Mesenchymal stem cell (in vitro differentiated cells and primary cell): ENCODE measurements at regions not wholly inside any gene's neighbourhood (a gene's known extent, or its start where the extent isn't known, plus 50 kb on each side); places are given as distances from the start of the nearest gene placed in this dataset.
A peak's percentile ranks its signal among the peaks of the same experiment; 100 is the strongest.

Experiments used
- DNase-seq: peaks from one replicate; pipeline ENCODE4 v3.0.0-alpha.2; 2013
- H2AFZ ChIP-seq: one replicate; pipeline ENCODE4 v1.6.1; 2013; ENCODE audit warnings: low read depth, mild to moderate bottlenecking, control low read depth, inconsistent platforms, low read length, moderate library complexity
- H2AK5ac ChIP-seq: 2 replicates; pipeline ENCODE4 v1.6.1; 2013; ENCODE audit warnings: low read length, moderate library complexity, mild to moderate bottlenecking, inconsistent platforms; ENCODE audit not compliant: severe bottlenecking
- H2BK120ac ChIP-seq: one replicate; pipeline ENCODE4 v1.6.1; 2013; ENCODE audit warnings: low read depth, mild to moderate bottlenecking, inconsistent platforms, low read length, moderate library complexity
- H2BK12ac ChIP-seq, 2 experiments: one replicate each; pipeline ENCODE4 v1.6.1; 2013; ENCODE audit warnings: inconsistent platforms in 2 of 2, low read length in 2 of 2, mild to moderate bottlenecking in 2 of 2, moderate library complexity in 2 of 2, control low read depth in 1 of 2
- H2BK15ac ChIP-seq: one replicate; pipeline ENCODE4 v1.6.1; 2013; ENCODE audit warnings: mild to moderate bottlenecking, low read depth, inconsistent platforms; ENCODE audit not compliant: poor library complexity, severe bottlenecking
- H2BK5ac ChIP-seq: 2 replicates; pipeline ENCODE4 v1.6.1; 2013; ENCODE audit warnings: low read depth, mild to moderate bottlenecking, low read length, control low read depth, inconsistent platforms; ENCODE audit not compliant: poor library complexity, severe bottlenecking
- H3K14ac ChIP-seq, 2 experiments: one replicate each; pipeline ENCODE4 v1.6.1; 2013; ENCODE audit warnings: inconsistent platforms in 2 of 2, low read length in 2 of 2, control low read depth in 1 of 2, mild to moderate bottlenecking in 1 of 2, moderate library complexity in 1 of 2
- H3K18ac ChIP-seq, 2 experiments: one replicate each; pipeline ENCODE4 v1.6.1; 2013; ENCODE audit warnings: inconsistent platforms in 2 of 2, low read length in 2 of 2, control low read depth in 1 of 2, low read depth in 1 of 2, mild to moderate bottlenecking in 1 of 2
- H3K23ac ChIP-seq, 2 experiments: one replicate each; pipeline ENCODE4 v1.6.1; 2013; ENCODE audit warnings: inconsistent platforms in 2 of 2, low read length in 2 of 2, mild to moderate bottlenecking in 2 of 2, moderate library complexity in 2 of 2, control low read depth in 1 of 2
- H3K27ac ChIP-seq: 2 replicates; pipeline ENCODE4 v1.5.1; 2013; ENCODE audit warnings: mild to moderate bottlenecking, moderate library complexity, low read length, control low read depth, inconsistent platforms; ENCODE audit not compliant: poor library complexity, severe bottlenecking
- H3K27me3 ChIP-seq, 2 experiments: 2 replicates each; pipeline versions ENCODE4 v1.6.1 to v1.7.0; 2013; ENCODE audit warnings: low read length in 2 of 2, mild to moderate bottlenecking in 2 of 2, moderate library complexity in 2 of 2, control low read depth in 1 of 2, inconsistent platforms in 1 of 2; ENCODE audit not compliant: control insufficient read depth in 1 of 2, insufficient read depth in 1 of 2
- H3K36me3 ChIP-seq, 2 experiments: 2 replicates each; pipeline versions ENCODE4 v1.6.1 to v1.7.0; 2013; ENCODE audit warnings: low read length in 2 of 2, control low read depth in 1 of 2, inconsistent platforms in 1 of 2, low read depth in 1 of 2, mild to moderate bottlenecking in 1 of 2; ENCODE audit not compliant: insufficient read depth in 2 of 2, control insufficient read depth in 1 of 2
- H3K4ac ChIP-seq, 2 experiments: one replicate each; pipeline ENCODE4 v1.6.1; 2013; ENCODE audit warnings: inconsistent platforms in 2 of 2, low read length in 2 of 2, mild to moderate bottlenecking in 2 of 2, moderate library complexity in 2 of 2, control low read depth in 1 of 2, low read depth in 1 of 2
- H3K4me1 ChIP-seq: 2 replicates; pipeline ENCODE4 v1.6.1; 2013; ENCODE audit warnings: low read depth, low read length, control low read depth; ENCODE audit not compliant: control insufficient read depth, insufficient read depth
- H3K4me2 ChIP-seq: 2 replicates; pipeline ENCODE4 v1.6.1; 2013; ENCODE audit warnings: low read length, mild to moderate bottlenecking, inconsistent platforms; ENCODE audit not compliant: poor library complexity, severe bottlenecking
- H3K4me3 ChIP-seq, 2 experiments: 2 replicates each; pipeline versions ENCODE4 v1.5.1 to v1.7.0; 2013; ENCODE audit warnings: low read length in 2 of 2, mild to moderate bottlenecking in 2 of 2, control low read depth in 1 of 2, low read depth in 1 of 2; ENCODE audit not compliant: insufficient read depth in 1 of 2
- H3K79me1 ChIP-seq: replicated peaks from 2 replicates; pipeline ENCODE4 v1.6.1; 2013; ENCODE audit warnings: mild to moderate bottlenecking, control low read depth, low read length, inconsistent platforms; ENCODE audit not compliant: poor library complexity, severe bottlenecking
- H3K9ac ChIP-seq: 2 replicates; pipeline ENCODE4 v1.7.0; 2013; ENCODE audit warnings: mild to moderate bottlenecking, low read length, moderate library complexity
- H3K9me3 ChIP-seq: 2 replicates; pipeline ENCODE4 v1.7.0; 2013; ENCODE audit warnings: mild to moderate bottlenecking, low read length; ENCODE audit not compliant: control insufficient read depth
- H4K8ac ChIP-seq: one replicate; pipeline ENCODE4 v1.6.1; 2013; ENCODE audit warnings: inconsistent platforms, mild to moderate bottlenecking, low read length, moderate library complexity
- H4K91ac ChIP-seq: one replicate; pipeline ENCODE4 v1.6.1; 2013; ENCODE audit warnings: mild to moderate bottlenecking, low read length, inconsistent platforms
- WGBS: methylation state at CpG from one replicate; pipeline ENCODE4 v1.1.7; 2013; ENCODE audit warnings: mixed read lengths; 5-methylcytosine and 5-hydroxymethylcytosine counted together

- no peak overlapping the region for H3K4me3 ChIP-seq
These were observed 1311.1 kb upstream of the NRXN1 start for GRCh38 chr2:52343010-52343409.

GRCh38 chr2:52342458-52342857 lies 1310.5 kb upstream of the NRXN1 start:
- Histone ChIP-seq H2BK120ac (no peak overlapping the region), H2BK5ac (no peak overlapping the region), H3K4ac (no peak overlapping the region), H4K91ac (no peak overlapping the region), H2BK12ac (no peak overlapping the region), H4K8ac (no peak overlapping the region), H2AK5ac (no peak overlapping the region), H3K4me3 (no peak overlapping the region), H2AFZ (no peak overlapping the region), H3K4me2 (no peak overlapping the region), H3K9me3 (no peaks in the 10 kb centered on the region), H3K23ac (no peak overlapping the region), H2BK15ac (no peak overlapping the region), H3K36me3 (no peaks in the 10 kb centered on the region), H3K79me1 (no peaks in the 10 kb centered on the region), H3K14ac (no peak overlapping the region), H3K27ac (no peak overlapping the region), H3K27me3 (no peaks in the 10 kb centered on the region), H3K9ac (no peak overlapping the region), H3K4me1 (no peaks in the 10 kb centered on the region), H3K18ac (peak overlapping the region in 1 of 2 experiments; percentile 46)
- 60% methylated on average over 4 of the region's 4 CpGs for whole genome bisulfite sequencing
- DNase-seq = peak; percentile 45

More at GRCh38 chr2:52343010-52343409, 1311.1 kb upstream of the NRXN1 start:
- no peaks in the 10 kb centered on the region for H3K9me3 ChIP-seq
- no peak overlapping the region for H3K27ac ChIP-seq
- no peak overlapping the region for H2AK5ac ChIP-seq
- H3K4me1 ChIP-seq = no peaks in the 10 kb centered on the region
- no peak for DNase-seq
- no peak overlapping the region for H3K23ac ChIP-seq
- no peak overlapping the region for H2BK12ac ChIP-seq
- no peaks in the 10 kb centered on the region for H3K36me3 ChIP-seq
- H3K18ac ChIP-seq = no peak overlapping the region
- no peak overlapping the region for H4K8ac ChIP-seq
- H3K4ac ChIP-seq = no peak overlapping the region
- H3K27me3 ChIP-seq = no peaks in the 10 kb centered on the region
- H4K91ac ChIP-seq = no peak overlapping the region
- H2AFZ ChIP-seq = no peak overlapping the region
- no peak overlapping the region for H3K4me2 ChIP-seq
- no peaks in the 10 kb centered on the region for H3K79me1 ChIP-seq
- no peak overlapping the region for H3K9ac ChIP-seq
- no peak overlapping the region for H3K14ac ChIP-seq
- H2BK5ac ChIP-seq = no peak overlapping the region
- H2BK15ac ChIP-seq = no peak overlapping the region
- no peak overlapping the region for H2BK120ac ChIP-seq
- no CpG with 5 or more reads among the region's 1 CpG for WGBS

GRCh38 chr2:52341732-52342131 lies 1309.8 kb upstream of the NRXN1 start:
- no peak overlapping the region for H3K4me2 ChIP-seq
- H4K91ac ChIP-seq = no peak overlapping the region
- H3K4me1 ChIP-seq = no peaks in the 10 kb centered on the region
- no peak overlapping the region for H3K27ac ChIP-seq
- H3K9me3 ChIP-seq = no peaks in the 10 kb centered on the region
- DNase-seq = peak; percentile 12
- H3K4ac ChIP-seq = no peak overlapping the region
- no peaks in the 10 kb centered on the region for H3K79me1 ChIP-seq
- H3K18ac ChIP-seq = no peak overlapping the region
- H2BK15ac ChIP-seq = no peak overlapping the region
- H2AFZ ChIP-seq = no peak overlapping the region
- H4K8ac ChIP-seq = no peak overlapping the region
- H3K36me3 ChIP-seq = no peaks in the 10 kb centered on the region
- no peak overlapping the region for H2BK5ac ChIP-seq
- no peak overlapping the region for H2BK12ac ChIP-seq
- H2AK5ac ChIP-seq = no peak overlapping the region
- no peak overlapping the region for H2BK120ac ChIP-seq
- no peak overlapping the region for H3K14ac ChIP-seq
- H3K27me3 ChIP-seq = no peaks in the 10 kb centered on the region
- H3K23ac ChIP-seq = no peak overlapping the region
- 86% methylated on average over 1 of the region's 3 CpGs for WGBS
- H3K4me3 ChIP-seq = no peak overlapping the region
- no peak overlapping the region for H3K9ac ChIP-seq

- H3K27ac ChIP-seq = no peak overlapping the region
- H3K9me3 ChIP-seq = no peaks in the 10 kb centered on the region
- WGBS = 50% methylated on average over 1 of the region's 1 CpG
- no peak overlapping the region for H3K4me2 ChIP-seq
- no peak overlapping the region for H2AK5ac ChIP-seq
- H2BK5ac ChIP-seq = no peak overlapping the region
- H3K79me1 ChIP-seq = no peaks in the 10 kb centered on the region
- no peak overlapping the region for H2BK120ac ChIP-seq
- H2AFZ ChIP-seq = no peak overlapping the region
- no peak overlapping the region for H3K18ac ChIP-seq
- no peak overlapping the region for H3K4me3 ChIP-seq
- no peak overlapping the region for H4K8ac ChIP-seq
- no peak overlapping the region for H3K9ac ChIP-seq
- no peaks in the 10 kb centered on the region for H3K4me1 ChIP-seq
- no peak overlapping the region for H3K14ac ChIP-seq
- no peaks in the 10 kb centered on the region for H3K36me3 ChIP-seq
- no peak overlapping the region for H3K4ac ChIP-seq
- H3K23ac ChIP-seq = no peak overlapping the region
- H3K27me3 ChIP-seq = no peaks in the 10 kb centered on the region
- H2BK12ac ChIP-seq = no peak overlapping the region
- peak; percentile 28 for DNase-seq
- no peak overlapping the region for H4K91ac ChIP-seq
- no peak overlapping the region for H2BK15ac ChIP-seq
These were observed 1308.2 kb upstream of the NRXN1 start for GRCh38 chr2:52340171-52340570.
